Posterior cingulate gyrus (tissue), 11 donors: ENCODE measurements at regions not wholly inside any gene's neighbourhood (a gene's known extent, or its start where the extent isn't known, plus 50 kb on each side); places are given as distances from the start of the nearest gene placed in this dataset.

Experiments used
- DNase-seq, 10 donors: peaks; one replicate each; pipeline versions ENCODE4 v3.0.0 to v3.0.0-alpha.2; 2020 to 2021; ENCODE audit warnings: mixed read lengths in 3 of 10
- intact Hi-C: fragments of 100-400 bp; cut with DNase I; formaldehyde crosslinking; loops from one replicate; pipeline ENCODE4 v1.15.1; 2023

DNA sequence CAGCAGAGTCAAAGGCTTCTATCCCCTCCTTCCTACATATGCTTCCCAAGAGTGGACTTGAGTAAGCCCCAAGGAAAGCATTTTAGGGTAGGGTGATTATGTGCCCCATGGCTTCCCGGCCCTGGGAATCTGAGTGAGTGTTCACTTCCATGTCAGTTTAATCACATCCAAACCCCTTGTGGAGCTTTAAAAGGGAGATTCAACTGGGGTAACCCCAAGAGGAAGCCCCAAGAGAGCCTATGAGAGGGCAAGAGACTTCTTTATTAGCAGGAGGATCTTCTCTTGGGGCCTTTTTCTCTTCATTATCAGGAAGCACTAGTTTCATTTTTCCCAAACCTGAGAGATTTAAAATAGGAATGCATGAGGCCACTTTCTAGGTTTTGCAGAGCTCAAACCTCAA lies 97.0 kb upstream of the IRF2BP2 start:
- intact Hi-C loops, result no loop called here
- DNase-seq, result no peak

DNA sequence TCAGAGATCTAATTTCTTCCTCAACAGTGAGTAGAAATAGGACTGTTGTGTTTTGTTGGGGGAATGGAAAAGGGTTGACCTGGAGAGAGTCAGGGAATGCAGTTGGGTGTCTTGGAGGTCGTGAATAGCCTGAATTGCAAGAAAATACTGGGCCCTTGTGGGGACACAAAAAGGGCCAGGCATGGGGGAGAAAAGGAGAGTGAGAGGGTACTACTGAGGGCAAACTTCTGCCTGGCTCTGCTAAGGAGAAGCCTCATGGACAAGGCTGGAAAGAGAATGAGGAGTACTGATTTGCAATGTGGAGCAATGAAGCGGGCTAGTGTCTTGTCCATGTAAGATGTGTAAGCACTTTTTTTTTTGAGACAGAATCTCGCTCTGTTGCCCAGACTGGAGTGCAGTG lies 96.2 kb upstream of the IRF2BP2 start:
- intact Hi-C loops, result no loop called here
- DNase-seq, result no peak

DNA sequence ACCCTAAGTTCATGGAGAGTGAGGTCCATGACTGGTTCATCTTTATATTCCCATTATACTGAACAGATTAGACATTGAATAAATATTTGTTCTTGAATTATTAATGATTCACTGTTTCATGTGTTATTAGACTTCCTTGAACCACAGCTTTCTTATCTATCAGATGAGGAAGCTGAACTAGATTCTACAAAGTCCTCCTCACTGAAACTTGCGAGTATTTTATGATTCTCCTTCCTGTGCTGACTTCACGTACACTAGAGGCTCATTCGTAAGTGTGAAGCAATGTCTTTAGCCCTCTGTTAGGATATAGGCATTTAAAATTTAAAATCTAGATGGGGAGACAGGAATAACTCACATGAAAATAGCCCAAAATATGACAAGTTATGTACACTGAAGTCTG lies 95.6 kb upstream of the IRF2BP2 start:
- DNase-seq, result no peak
- intact Hi-C loops, result no loop called here

DNA sequence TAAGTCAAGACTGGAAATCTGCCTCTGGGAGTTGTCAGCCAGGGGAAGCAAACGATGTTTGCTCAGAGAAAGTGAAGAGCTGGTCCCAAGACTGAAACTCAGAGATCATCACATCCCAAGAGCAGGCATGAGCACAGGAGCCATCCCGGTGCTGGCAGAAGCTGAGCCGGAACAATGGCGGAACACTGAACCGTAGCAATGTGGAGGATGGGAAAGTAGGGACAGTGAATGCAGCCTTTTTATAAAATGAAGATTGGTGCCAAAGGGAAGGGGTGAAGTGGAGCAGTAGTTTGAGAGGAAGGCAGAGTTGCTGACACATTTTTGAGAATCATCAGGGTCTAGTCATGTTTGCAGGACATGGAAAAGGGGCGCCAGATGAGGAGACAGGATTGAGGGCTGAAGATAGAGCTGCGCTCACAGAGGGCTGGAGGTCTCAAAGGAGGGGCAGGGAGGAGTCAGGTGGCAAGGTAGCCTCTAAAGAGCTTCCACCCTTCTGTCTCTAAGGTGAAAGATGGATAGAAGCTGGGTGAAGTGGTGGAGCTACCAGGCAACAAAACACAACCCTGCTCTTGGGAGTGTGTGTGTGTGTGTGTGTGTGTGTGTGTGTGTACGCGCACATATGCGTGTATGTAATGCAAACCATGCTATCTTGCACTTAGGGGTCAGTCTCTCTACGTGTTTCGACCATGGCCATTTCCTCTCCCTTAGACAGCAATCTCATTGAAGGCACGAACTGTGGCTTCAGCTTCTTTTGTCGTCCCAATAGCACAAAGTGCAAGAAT lies 94.3 kb upstream of the IRF2BP2 start:
- intact Hi-C loops, result no loop called here
- DNase-seq, result no peak

DNA sequence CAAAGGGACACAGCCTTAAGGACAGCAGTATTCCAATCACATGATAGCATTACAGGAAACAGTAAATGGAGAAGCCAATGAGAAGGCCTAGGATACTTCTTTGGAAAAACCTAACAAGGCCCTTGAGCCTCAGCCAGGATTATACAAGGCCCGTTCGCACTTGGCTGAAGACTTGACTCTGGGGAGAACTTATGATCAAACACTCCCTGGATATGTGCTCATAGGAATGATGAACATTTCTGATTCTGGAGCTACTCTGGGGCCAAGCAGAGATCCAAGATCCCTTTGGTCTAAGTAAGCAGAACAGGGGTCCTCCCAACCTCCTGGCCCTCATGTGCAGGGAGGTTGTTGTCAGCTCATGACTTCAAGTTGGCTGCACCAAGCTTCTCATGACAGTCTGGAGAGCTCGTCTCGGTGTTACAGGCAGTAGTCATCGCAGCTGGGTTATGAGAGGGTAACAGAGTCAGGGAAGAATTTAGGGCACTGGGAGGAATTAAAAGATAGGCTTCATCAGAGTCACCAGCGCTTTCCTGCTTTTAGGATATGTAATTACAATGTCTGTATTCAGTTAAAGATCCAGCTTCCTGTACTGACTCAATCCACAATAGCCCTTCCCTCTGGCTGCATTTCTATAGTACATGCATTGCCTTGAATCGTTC lies 92.5 kb upstream of the IRF2BP2 start:
- intact Hi-C loops, result no loop called here
- DNase-seq, result no peak

DNA sequence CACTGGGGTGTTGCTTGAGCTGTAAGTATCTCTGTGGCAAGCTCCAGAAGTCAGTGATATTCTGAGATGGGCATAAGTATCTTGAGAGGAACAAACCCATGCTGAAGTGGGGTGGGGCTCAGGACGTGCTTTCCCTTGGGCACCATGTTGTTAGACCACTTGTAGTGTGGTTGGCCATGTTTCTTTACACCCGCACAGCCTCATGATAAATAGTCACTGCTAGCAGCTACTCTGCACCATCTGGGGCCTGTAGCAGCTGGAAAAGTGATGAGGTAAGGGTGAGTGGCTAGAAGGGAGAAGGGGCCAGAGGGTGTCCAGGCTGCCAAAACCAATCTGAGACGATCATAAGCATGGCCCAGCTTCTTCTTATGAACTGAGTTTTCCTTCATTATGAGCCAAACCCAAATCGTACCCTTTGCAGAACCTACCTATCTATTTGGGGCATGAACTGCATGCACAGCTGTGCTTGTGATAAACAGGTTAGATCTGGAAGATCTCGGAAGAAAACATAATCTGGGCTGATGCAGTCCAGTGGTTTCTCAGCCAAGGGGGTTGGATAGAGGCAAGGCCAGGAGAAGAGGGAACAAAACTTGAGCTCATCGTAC lies 91.9 kb upstream of the IRF2BP2 start:
- intact Hi-C loops, result no loop called here
- DNase-seq, result no peak

DNA sequence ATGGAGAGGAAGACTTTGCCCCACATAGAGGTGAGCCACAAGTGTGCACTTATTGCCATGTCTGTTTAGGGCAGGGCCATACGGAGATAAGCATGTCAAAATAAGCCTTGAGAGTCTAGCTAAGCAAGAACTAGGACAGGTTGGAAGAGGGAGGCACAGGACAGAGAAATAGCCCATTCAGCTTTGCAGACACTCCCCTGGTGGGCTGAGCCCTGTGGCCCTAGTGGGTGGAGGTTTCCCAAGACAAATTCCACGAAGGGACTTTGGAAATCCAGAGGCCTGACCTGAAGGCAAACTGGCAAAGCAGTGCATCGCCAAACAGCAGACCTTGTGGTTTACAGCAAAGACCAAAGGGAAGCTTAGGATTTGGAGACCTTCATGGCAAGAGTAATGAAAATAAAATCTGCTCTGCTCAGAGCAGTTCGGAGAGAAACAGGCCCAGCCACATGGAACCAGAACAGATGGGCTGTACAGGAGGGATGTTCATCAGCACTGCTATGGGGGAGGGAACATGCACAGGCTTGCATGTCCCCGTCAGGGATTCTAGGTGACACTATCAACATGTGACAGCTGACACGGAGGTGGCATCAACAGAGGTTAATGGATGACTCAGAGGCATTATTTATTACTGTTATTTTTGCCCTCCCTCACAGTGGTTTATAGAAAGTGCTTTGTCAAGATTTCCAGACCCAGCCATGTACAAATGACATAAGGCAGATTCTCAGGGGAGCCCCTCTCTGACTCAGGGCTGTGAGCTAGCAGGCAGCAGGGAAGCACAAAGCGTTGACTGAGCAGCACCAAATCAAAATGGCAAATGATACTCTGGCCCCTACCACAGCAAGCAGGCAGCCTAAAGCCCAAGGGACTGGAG lies 90.1 kb upstream of the IRF2BP2 start:
- no peak for DNase-seq
- intact Hi-C loops, result no loop called here

DNA sequence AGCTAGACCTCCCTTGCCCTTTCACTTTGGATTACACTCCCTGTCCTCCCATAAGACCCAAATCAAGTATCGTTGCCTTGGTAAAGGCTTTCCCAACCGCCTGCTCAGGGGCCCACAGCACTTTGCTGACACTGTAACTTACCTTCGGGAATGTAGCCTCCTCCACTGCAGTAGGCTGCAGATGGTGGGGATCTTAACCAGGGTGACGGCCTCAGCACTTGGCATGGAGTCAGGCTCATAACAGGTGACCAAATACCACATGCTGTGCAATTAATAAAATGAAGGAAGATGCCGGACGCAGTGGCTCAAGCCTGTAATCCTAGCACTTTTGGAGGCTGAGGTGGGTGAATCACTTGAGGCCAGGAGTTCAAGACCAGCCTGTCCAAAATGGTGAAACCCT lies 88.7 kb upstream of the IRF2BP2 start:
- intact Hi-C loops, result no loop called here
- DNase-seq, result no peak

DNA sequence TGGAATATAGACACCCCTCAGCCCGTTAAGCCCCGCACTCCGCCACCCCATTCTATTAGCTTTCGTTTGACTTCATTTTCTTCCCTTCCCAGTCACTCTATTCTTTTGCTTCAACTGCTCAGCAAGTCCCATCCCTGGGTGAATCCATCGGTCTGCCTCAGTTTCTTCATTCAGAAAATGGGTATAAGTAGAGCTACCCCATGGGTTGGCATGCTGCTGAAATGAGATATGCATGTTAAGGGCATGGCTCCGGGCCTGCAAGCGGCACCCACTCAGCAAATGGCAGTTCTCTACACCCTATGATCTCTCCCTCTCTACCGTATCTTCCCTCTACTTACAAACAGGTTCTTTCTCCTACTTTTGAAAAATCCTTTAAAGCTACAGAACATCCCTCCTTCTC lies 87.8 kb upstream of the IRF2BP2 start:
- intact Hi-C loops, result no loop called here
- DNase-seq, result no peak

DNA sequence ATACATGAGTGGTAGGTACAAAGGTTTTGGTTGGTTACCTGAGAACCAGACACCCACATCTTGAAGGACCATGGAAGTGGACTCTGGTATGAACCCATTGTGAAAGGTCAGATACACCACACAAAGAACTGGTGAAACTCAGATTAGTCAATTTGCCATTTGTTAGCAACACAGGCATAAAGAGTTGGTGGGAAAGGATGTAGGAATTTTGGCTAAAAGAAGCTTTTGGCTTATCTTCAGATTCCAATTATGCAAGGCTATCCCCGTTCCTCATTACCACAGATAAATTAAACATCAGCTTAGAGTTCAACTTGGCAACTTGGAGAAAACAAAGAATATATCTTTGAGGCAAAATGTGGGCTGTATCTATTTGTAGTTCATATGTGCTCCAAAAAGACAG lies 87.0 kb upstream of the IRF2BP2 start:
- intact Hi-C loops, result no loop called here
- DNase-seq, result no peak

DNA sequence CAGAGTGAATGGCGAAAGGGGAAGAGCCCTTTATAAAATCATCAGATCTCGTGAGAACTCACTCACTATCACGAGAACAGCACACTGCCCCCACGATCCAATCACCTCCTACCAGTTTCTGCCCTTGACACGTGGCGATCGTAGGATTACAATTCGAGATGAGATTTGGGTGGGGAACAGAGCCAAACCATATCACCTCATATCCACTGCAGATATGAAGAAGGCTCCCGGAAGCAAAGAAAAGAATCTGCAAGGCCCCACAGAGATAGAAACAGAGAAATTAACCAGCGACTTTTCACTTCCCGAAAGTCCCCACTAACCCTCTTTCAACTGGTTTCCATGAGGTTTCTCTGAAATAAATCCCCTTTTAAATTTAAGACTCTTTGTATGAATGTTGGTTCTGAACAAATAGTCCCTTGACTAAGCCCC lies 86.2 kb upstream of the IRF2BP2 start:
- no peak for DNase-seq
- intact Hi-C loops, result no loop called here

DNA sequence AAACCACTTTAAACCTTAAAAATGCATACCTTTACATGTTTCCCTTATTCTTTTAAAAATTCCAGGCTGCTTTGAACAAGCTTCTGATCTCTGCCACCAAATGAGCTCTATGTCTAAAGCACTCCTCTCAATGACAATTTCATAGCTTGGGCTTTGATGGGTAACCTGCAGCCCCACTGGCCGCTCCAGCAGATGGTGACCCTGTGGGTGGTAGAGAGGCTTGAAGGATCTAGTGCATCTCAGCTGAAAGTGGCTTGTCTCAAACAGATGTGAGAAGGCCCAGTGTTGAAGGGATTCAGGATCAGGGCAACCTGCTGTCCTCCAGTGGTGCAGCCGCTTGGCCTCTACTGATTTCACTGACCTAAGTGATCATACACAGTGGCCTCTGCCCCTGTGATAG lies 84.7 kb upstream of the IRF2BP2 start:
- intact Hi-C loops, result no loop called here
- DNase-seq, result no peak

DNA sequence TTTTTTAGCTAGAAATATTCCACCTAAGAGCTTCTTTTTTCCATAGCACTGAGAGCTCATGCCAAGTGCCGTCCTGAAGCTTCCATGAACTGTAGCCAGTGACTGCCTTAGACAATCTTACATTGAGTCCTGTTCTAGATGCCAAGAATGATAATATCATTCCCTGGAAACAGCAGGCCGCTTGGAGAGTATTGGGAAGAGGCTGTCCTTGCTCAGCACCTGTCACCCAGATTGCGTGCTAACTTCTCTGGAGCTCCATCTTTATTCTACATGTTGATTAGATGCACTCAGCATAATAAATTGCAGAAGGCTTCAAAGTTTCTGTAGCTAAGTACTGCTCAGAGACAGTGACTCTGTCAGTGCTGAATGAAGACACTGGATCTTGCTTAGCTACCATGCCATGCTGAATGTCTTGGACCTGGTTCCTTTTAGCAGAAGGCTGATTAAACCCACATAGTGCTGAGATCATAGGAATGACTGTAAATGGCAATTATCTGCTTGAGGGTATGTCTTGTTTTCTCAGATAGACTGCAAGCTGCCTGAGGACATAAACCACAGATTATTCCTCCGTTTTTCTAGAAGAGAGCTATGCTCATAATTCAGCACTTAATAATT lies 83.1 kb upstream of the IRF2BP2 start:
- intact Hi-C loops, result no loop called here
- DNase-seq, result peak in 1 of 10 donors; percentile 32

DNA sequence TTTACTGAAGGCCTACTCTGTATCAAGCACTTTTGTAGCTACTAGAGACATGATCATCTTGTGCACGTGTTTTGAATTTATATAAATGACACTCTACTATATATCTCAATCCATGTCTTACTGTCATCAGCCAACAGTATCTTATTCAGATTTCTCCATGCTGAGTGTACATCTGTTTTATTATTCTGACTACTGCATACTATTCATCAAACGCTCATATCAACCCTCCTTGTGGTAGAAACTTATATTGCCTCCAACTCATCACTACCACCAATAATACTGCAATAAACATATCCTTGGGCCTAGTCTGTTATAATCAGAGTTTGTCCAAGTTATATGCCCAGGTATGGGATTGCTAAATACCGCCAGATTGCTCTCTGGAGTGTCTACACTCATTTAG lies 81.6 kb upstream of the IRF2BP2 start:
- intact Hi-C loops, result no loop called here
- DNase-seq, result no peak

DNA sequence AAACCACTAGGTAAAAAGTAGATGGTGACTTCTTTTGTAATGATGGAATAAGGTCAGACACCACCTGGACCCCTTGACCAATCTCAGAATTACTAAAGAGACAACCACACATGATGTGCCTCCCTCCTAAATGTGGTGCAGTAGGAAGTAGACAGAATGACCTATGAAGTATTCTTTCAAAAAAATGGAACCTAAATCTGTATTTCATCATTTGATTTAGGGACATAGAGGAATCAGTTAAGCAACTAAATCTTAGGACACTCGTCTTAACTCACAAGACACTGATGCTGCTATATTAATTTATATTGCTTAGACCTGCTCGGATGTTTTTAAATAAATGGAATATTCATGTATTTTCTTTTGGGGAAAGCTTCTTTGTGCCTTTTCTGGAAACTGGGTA lies 80.9 kb upstream of the IRF2BP2 start:
- intact Hi-C loops, result no loop called here
- DNase-seq, result no peak

DNA sequence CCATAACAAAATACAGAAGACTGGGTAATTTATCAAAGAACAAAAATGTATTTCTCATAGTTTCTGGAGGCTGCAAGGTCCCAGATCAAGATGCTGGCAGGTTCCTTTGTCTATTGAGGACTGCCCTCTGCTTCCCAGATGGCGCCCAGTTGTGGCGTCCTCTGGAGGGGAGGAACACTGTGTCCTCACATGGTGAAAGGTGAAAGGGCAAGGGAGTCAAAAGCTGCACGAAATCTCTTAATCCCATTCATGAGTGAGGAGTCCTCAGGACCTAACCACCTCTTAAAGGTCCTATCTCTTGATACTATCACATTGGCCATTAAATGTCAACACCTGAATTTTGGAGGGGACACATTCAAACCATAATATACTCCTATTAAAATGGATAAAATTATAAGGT lies 79.3 kb upstream of the IRF2BP2 start:
- DNase-seq, result no peak
- intact Hi-C loops, result no loop called here

DNA sequence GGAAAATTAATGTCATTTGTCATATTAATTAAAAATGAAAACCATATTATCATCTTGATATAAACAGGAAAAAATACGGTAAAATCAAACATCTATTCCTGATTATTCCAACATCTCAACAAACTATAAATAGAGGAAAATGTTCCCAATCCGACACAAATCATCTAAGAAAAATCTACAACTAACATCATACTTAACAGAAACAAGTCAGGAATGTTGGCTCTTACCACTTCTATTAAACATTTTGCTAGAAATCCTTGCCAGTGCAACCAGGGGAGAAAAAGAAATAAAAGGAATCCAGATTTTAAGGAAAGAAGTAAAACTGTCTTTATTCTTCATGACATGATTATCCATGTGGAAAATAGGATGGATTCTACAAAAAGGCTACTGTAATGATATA lies 77.0 kb upstream of the IRF2BP2 start:
- intact Hi-C loops, result no loop called here
- DNase-seq, result no peak

DNA sequence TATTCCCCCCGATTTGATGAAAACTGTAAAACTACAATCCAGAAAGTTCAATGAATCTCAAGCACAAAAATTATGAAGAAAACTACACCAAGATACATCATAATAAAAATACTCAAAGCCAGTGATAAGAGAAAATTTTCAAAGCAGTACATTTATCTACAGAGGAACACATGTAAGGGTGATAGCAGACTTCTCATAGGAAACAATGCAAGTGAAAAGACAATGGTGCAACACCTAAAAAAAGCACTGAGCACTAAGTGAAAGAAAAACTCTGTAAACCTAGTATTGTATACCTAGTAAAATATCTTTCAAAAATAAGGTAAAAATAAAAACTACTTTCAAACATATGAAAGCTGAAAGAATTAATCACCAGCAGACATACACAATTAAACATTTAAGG lies 76.1 kb upstream of the IRF2BP2 start:
- no peak for DNase-seq
- intact Hi-C loops, result no loop called here

DNA sequence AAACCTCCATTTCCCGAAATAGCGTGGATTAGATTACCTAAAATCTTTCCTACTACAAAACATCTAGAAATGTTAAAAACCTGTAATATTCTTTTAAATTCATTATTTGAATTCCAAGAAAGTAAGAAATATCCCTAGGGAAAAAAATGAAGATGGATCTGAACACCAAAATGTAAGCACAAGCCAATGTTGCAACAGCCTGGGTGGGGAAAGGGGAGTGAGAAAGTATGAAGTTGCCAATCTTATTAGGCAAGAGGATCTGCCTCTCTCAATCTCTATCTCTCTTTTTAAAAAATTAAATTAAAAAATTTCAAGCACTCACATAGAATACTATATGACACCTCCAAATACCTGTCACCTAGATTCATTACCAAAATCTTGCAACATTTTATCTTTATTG lies 74.9 kb upstream of the IRF2BP2 start:
- intact Hi-C loops, result no loop called here

DNA sequence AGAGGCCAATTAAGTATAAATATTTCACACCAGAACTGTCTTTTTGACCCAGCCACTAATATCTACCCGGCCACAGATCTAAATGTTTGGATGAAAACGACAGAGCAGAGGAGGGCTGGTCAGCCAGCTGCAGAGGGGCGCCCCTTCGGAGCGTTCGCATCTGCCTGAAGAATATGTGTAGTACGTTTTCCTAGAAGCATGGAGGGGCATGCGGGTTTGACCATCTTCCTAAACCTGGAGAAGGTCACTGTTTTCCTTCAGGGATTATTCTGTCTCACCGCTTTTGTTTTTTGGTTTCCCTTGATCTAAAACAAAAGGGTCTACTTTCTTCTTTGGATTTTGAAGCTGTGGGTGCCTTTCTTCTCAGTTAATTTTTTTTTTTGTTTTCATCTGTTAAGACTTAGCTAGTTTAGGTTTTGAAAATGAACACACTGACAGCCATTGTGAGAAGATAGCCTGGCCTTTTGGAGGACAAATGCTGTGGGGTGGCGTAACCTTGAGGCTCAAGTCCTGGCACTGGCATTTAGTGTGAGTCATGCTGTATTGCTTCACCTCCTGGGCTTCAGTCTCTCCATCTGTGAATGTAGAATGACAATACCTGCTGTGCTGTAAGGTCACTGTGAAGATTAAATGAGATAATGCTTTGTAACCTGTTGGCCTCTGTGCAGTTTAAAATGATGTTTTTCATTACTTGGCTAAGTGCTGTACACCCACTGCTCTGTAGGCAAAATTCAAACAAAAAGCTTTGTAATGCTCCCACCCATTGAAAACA lies 74.1 kb upstream of the IRF2BP2 start:
- no peak for DNase-seq
- intact Hi-C loops, result no loop called here

More for the DNA sequence above, 74.9 kb upstream of the IRF2BP2 start:
- DNase-seq, result no peak
